ENCODE measurements at regions not wholly inside any gene's neighbourhood (a gene's known extent, or its start where the extent isn't known, plus 50 kb on each side); places are given as distances from the start of the nearest gene placed in this dataset.
"Not testable (repeated sequence)": the region's sequence is repeated elsewhere in the genome, so short reads cannot be mapped to it uniquely, and the experiment has no call there.

- DNase-seq (ENCODE audit: extremely low read depth, low read depth): no peak
- H3K4me3 ChIP-seq (replicated peaks; ENCODE audit: low read depth, low read length): no peak overlapping the region
- TF ChIP-seq CTCF (IDR thresholded peaks at IDR 0.05; ENCODE audit: low read depth, low read length, missing control alignments): no peak
Observed at GRCh38 chr10:3374914-3375313, 202.3 kb upstream of the PITRM1 start.

GRCh38 chr10:3373374-3374027 lies 200.9 kb upstream of the PITRM1 start:
- not testable (repeated sequence) for H3K4me3 ChIP-seq (replicated peaks; ENCODE audit: low read depth, low read length); DNase-seq (ENCODE audit: extremely low read depth, low read depth)

GRCh38 chr10:3372281-3372680 lies 199.7 kb upstream of the PITRM1 start:
- DNase-seq (ENCODE audit: extremely low read depth, low read depth): no peak
- no peak for TF ChIP-seq CTCF (IDR thresholded peaks at IDR 0.05; ENCODE audit: low read depth, low read length, missing control alignments)
- no peak overlapping the region for H3K4me3 ChIP-seq (replicated peaks; ENCODE audit: low read depth, low read length)

GRCh38 chr10:3371624-3372023 lies 199.0 kb upstream of the PITRM1 start:
- not testable (repeated sequence) for H3K4me3 ChIP-seq (replicated peaks; ENCODE audit: low read depth, low read length); DNase-seq (ENCODE audit: extremely low read depth, low read depth)

- DNase-seq (ENCODE audit: extremely low read depth, low read depth): no peak
- no peak overlapping the region for H3K4me3 ChIP-seq (replicated peaks; ENCODE audit: low read depth, low read length)
- TF ChIP-seq CTCF (IDR thresholded peaks at IDR 0.05; ENCODE audit: low read depth, low read length, missing control alignments): no peak
Observed at GRCh38 chr10:3366735-3367405, 194.3 kb upstream of the PITRM1 start.

GRCh38 chr10:3366043-3366442 lies 193.5 kb upstream of the PITRM1 start:
- TF ChIP-seq CTCF (IDR thresholded peaks at IDR 0.05; ENCODE audit: low read depth, low read length, missing control alignments): no peak
- no peak overlapping the region for H3K4me3 ChIP-seq (replicated peaks; ENCODE audit: low read depth, low read length)
- no peak for DNase-seq (ENCODE audit: extremely low read depth, low read depth)

GRCh38 chr10:3365630-3366029 lies 193.0 kb upstream of the PITRM1 start:
- no peak for TF ChIP-seq CTCF (IDR thresholded peaks at IDR 0.05; ENCODE audit: low read depth, low read length, missing control alignments)
- H3K4me3 ChIP-seq (replicated peaks; ENCODE audit: low read depth, low read length): no peak overlapping the region
- DNase-seq (ENCODE audit: extremely low read depth, low read depth): no peak
